GM23248 (cell line): ENCODE measurements at regions not wholly inside any gene's neighbourhood (a gene's known extent, or its start where the extent isn't known, plus 50 kb on each side); places are given as distances from the start of the nearest gene placed in this dataset.

Experiments used
- DNase-seq: peaks from one replicate; pipeline ENCODE4 v3.0.0-alpha.2; 2015
- H2AFZ ChIP-seq: fragments of 200-600 bp; sonication (generic); 2 replicates; pipeline ENCODE4 v1.6.1; 2016; ENCODE audit warnings: antibody characterized with exemption
- H3F3A ChIP-seq: fragments of 200-600 bp; sonication (generic); 2 replicates; pipeline ENCODE4 v1.6.1; 2016; ENCODE audit warnings: mild to moderate bottlenecking, antibody characterized with exemption, mixed run types; ENCODE audit not compliant: insufficient read depth
- H3K27ac ChIP-seq: fragments of 200-600 bp; sonication (generic); 2 replicates; pipeline ENCODE4 v1.5.1; 2016; ENCODE audit warnings: mild to moderate bottlenecking
- H3K27me3 ChIP-seq: fragments of 200-600 bp; sonication (generic); replicated peaks from 2 replicates; pipeline ENCODE4 v1.6.1; 2016; ENCODE audit warnings: mild to moderate bottlenecking; ENCODE audit not compliant: insufficient read depth
- H3K36me3 ChIP-seq: fragments of 200-600 bp; sonication (generic); 2 replicates; pipeline ENCODE4 v1.6.1; 2016; ENCODE audit warnings: low read depth, mild to moderate bottlenecking
- H3K4me1 ChIP-seq: fragments of 200-600 bp; sonication (generic); 2 replicates; pipeline ENCODE4 v1.6.1; 2016; ENCODE audit warnings: mild to moderate bottlenecking; ENCODE audit not compliant: insufficient read depth
- H3K4me2 ChIP-seq: fragments of 200-600 bp; sonication (generic); one replicate; pipeline ENCODE4 v1.6.1; 2016; ENCODE audit warnings: mild to moderate bottlenecking; ENCODE audit not compliant: unreplicated experiment
- H3K4me3 ChIP-seq: fragments of 200-600 bp; sonication (generic); 2 replicates; pipeline ENCODE4 v1.5.1; 2016; ENCODE audit warnings: mild to moderate bottlenecking
- H3K79me2 ChIP-seq: fragments of 200-600 bp; sonication (generic); 2 replicates; pipeline ENCODE4 v1.6.1; 2016; ENCODE audit warnings: mild to moderate bottlenecking; ENCODE audit not compliant: insufficient read depth
- H3K9ac ChIP-seq: fragments of 200-600 bp; sonication (generic); 2 replicates; pipeline ENCODE4 v1.6.1; 2016; ENCODE audit warnings: mild to moderate bottlenecking
- H3K9me2 ChIP-seq: fragments of 200-600 bp; sonication (generic); 2 replicates; pipeline ENCODE4 v1.6.1; 2016; ENCODE audit warnings: mixed run types, mild to moderate bottlenecking, moderate library complexity; ENCODE audit not compliant: insufficient read depth
- H3K9me3 ChIP-seq: fragments of 200-600 bp; sonication (generic); one replicate; pipeline ENCODE4 v1.6.1; 2017; ENCODE audit warnings: low read depth
- H4K20me1 ChIP-seq: fragments of 200-600 bp; sonication (generic); 2 replicates; pipeline ENCODE4 v1.6.0; 2016; ENCODE audit not compliant: insufficient read depth
- EZH2 ChIP-seq: fragments of 200-600 bp; sonication (generic); IDR thresholded peaks from 2 replicates; pipeline ENCODE4 v1.6.1; 2018; ENCODE audit warnings: antibody characterized with exemption, mild to moderate bottlenecking; ENCODE audit not compliant: insufficient read depth, poor library complexity, severe bottlenecking
- EZH2phosphoT487 ChIP-seq: fragments of 200-600 bp; sonication (generic); IDR thresholded peaks from 2 replicates; pipeline ENCODE4 v1.6.1; 2018; ENCODE audit warnings: antibody characterized with exemption, moderate library complexity, mild to moderate bottlenecking, low read depth; ENCODE audit not compliant: insufficient read depth
- WGBS, 2 experiments: methylation state at CpG; one replicate each; pipeline ENCODE4 v1.1.6; 2015 to 2017; ENCODE audit warnings: low lambda C conversion rate in 2 of 2, low coverage in 1 of 2; ENCODE audit errors: missing lambda C conversion rate in 2 of 2; 5-methylcytosine and 5-hydroxymethylcytosine counted together
- in situ Hi-C: fragments of 300-500 bp; cut with MboI; formaldehyde crosslinking; loops from 2 replicates; pipeline ENCODE4 v1.15.0; 2020

DNA sequence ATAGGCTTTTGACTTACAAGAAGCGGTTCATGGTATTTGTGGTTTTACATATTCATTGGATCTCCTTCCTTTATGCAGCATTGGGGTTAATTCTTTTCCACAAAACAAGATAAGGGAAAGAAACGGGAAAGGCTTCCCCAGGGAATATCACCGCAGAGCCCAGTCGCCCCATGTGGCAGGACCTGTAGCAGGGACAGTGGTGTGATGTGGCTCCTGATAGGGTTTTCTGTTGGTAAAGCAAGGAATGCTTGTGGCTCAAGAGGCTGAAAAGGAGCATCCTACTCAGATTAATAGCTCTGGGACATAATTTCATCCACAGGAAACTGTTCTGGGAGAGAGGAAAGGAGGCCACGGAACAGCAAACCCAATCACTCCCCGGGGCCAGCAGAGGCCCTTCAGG, 699.9 kb downstream of the MTRR start:
- in situ Hi-C loops, result no loop called here

DNA sequence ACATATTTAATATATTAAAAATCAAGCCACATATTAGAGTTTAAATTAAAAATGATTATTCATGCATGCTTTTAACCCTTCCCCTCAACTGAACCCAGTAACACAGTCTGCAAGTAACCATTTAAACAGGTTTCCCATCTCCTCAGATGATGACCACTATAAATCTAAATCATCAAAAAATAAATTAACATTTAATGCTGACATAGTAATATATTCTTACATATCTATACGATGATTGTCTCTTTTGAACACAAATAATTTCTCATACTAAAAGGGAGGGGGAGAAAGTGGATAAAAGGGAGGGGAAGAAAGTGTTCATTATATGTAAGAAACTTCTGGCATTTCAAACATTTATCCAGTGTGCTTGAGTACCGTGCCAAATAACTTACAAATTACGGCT, 701.6 kb downstream of the MTRR start:
- Histone ChIP-seq H2AFZ (no peak overlapping the region), H3K79me2 (no peaks in the 10 kb centered on the region), H3K9me2 (no peaks in the 10 kb centered on the region), H3F3A (no peaks in the 10 kb centered on the region), H3K9ac (no peak overlapping the region), H3K36me3 (no peaks in the 10 kb centered on the region), H3K27ac (no peak overlapping the region), H3K27me3 (no peaks in the 10 kb centered on the region), H4K20me1 (no peaks in the 10 kb centered on the region), H3K4me3 (no peak overlapping the region), H3K4me2 (no peak overlapping the region), H3K4me1 (no peaks in the 10 kb centered on the region), H3K9me3 (no peaks in the 10 kb centered on the region)
- WGBS, 2 experiments, result 55 to 63% methylated on average over 3 of the region's 3 CpGs
- in situ Hi-C loops, result no loop called here
- TF ChIP-seq EZH2phosphoT487 (no peak), EZH2 (no peak)
- no peak for DNase-seq

More for the DNA sequence above, 699.9 kb downstream of the MTRR start:
- TF ChIP-seq EZH2, result no peak
- TF ChIP-seq EZH2phosphoT487, result no peak
- Histone ChIP-seq H3K27ac (no peak overlapping the region), H3K4me3 (no peak overlapping the region), H4K20me1 (no peaks in the 10 kb centered on the region), H3K9me2 (no peaks in the 10 kb centered on the region), H3K9ac (no peak overlapping the region), H3K79me2 (no peaks in the 10 kb centered on the region), H3K36me3 (no peaks in the 10 kb centered on the region), H3K4me1 (no peaks in the 10 kb centered on the region), H3F3A (no peaks in the 10 kb centered on the region), H2AFZ (no peak overlapping the region), H3K9me3 (no peaks in the 10 kb centered on the region), H3K27me3 (no peaks in the 10 kb centered on the region), H3K4me2 (no peak overlapping the region)
- no peak for DNase-seq
- 56 to 64% methylated on average over 6 of the region's 6 CpGs for WGBS, 2 experiments

DNA sequence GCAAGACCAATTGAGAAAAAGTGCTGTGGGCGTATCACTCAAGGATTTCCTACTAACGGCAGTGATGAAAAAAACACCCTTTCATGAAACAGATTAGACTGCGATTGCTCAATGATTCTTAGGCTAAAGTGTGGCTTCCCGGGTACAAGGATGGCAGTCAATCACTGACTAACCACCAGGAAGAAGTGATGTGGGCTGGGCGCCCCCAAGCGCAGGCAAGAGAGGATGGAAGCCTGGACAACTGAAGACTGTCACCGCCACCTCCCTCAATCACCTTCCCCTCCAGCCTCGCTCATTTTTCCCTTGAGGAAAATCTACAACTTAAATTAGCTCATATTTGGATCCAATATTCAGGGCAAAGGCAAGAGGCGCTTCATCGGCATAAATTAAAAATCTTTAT, 707.2 kb downstream of the MTRR start:
- Histone ChIP-seq H3K27me3 (no peaks in the 10 kb centered on the region), H3K9me2 (no peaks in the 10 kb centered on the region; the same call in 1 of the 2 replicates), H3F3A (no peaks in the 10 kb centered on the region), H3K36me3 (no peaks in the 10 kb centered on the region), H3K4me3 (no peak overlapping the region), H3K4me1 (no peaks in the 10 kb centered on the region), H4K20me1 (no peaks in the 10 kb centered on the region), H3K4me2 (no peak overlapping the region), H2AFZ (0 out of 2 replicates have a peak overlapping the region, but pooled peaks have one; percentile 27), H3K27ac (no peak overlapping the region), H3K79me2 (no peaks in the 10 kb centered on the region), H3K9me3 (no peaks in the 10 kb centered on the region), H3K9ac (no peak overlapping the region)
- DNase-seq, result peak; percentile 1
- 33 to 36% methylated on average over 10 of the region's 10 CpGs for WGBS, 2 experiments
- in situ Hi-C loops, result no loop called here
- TF ChIP-seq EZH2phosphoT487 (no peak), EZH2 (no peak)

DNA sequence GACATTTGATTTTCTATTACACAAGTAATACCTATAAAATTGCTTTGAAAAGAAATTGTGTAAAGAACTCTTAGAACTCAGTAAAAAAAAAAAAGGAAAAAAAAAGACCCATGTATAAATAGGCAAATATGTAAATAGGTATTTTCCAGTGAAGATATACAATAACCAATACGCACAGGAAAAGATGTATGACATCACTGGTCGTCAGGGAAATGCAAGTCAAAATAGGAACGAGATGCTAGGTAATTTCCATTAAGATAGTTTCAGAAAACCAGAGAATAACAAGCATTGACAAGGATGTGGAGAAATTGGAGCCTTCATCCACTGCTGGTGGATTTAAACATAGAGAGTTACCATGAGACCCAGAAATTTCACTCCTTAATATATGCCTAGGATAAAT, 708.8 kb downstream of the MTRR start:
- no peak overlapping the region for H2AFZ ChIP-seq
- no peaks in the 10 kb centered on the region for H3F3A ChIP-seq
- H3K9me2 ChIP-seq, result no peaks in the 10 kb centered on the region; the same call in 1 of the 2 replicates
- no peak overlapping the region for H3K4me3 ChIP-seq
- no peaks in the 10 kb centered on the region for H3K79me2 ChIP-seq
- no peaks in the 10 kb centered on the region for H3K9me3 ChIP-seq
- peak; percentile 3 for DNase-seq
- no peaks in the 10 kb centered on the region for H3K27me3 ChIP-seq
- 63 to 73% methylated on average over 3 of the region's 3 CpGs for WGBS, 2 experiments
- no peak overlapping the region for H3K9ac ChIP-seq
- H4K20me1 ChIP-seq, result no peaks in the 10 kb centered on the region
- no peak for TF ChIP-seq EZH2
- no peak for TF ChIP-seq EZH2phosphoT487
- no peaks in the 10 kb centered on the region for H3K4me1 ChIP-seq
- in situ Hi-C loops, result no loop called here
- no peaks in the 10 kb centered on the region for H3K36me3 ChIP-seq
- no peak overlapping the region for H3K27ac ChIP-seq
- H3K4me2 ChIP-seq, result no peak overlapping the region

DNA sequence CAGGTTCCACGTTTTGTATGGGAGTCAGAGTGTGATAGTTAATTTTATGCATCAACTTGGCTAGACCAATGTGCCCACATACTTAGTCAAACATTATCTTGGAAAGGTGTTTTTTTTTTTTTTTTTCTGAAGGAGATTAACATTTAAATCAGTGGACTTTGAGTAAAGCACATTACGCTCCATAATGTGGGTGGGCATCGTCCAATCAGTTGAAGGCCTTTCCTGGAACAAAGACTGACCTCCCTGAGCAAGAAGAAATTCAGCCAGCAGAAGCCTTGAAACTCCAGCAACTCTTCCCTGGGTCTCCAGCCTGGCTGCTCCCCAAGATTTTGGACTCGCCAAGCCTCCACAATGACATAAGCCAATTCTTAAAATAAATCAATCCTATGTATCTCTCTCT, 711.4 kb downstream of the MTRR start:
- H3K9ac ChIP-seq, result no peak overlapping the region
- TF ChIP-seq EZH2 (no peak), EZH2phosphoT487 (no peak)
- no peaks in the 10 kb centered on the region for H3K4me1 ChIP-seq
- H3F3A ChIP-seq, result no peaks in the 10 kb centered on the region
- no peak overlapping the region for H3K4me2 ChIP-seq
- no peaks in the 10 kb centered on the region for H3K36me3 ChIP-seq
- no peaks in the 10 kb centered on the region; the same call in 1 of the 2 replicates for H3K9me2 ChIP-seq
- 34 to 46% methylated on average over 4 of the region's 4 CpGs for WGBS, 2 experiments
- no peak overlapping the region for H3K27ac ChIP-seq
- H3K9me3 ChIP-seq, result no peaks in the 10 kb centered on the region
- H2AFZ ChIP-seq, result no peak overlapping the region
- no peaks in the 10 kb centered on the region for H3K27me3 ChIP-seq
- DNase-seq, result no peak
- no peaks in the 10 kb centered on the region for H4K20me1 ChIP-seq
- no peak overlapping the region for H3K4me3 ChIP-seq
- H3K79me2 ChIP-seq, result no peaks in the 10 kb centered on the region
- in situ Hi-C loops, result no loop called here
